Peyer's patch (tissue), 4 donors: ENCODE measurements at regions not wholly inside any gene's neighbourhood (a gene's known extent, or its start where the extent isn't known, plus 50 kb on each side); places are given as distances from the start of the nearest gene placed in this dataset.

Source experiments
- CTCF ChIP-seq, 6 experiments: fragments of 450-650 bp in 4 of 6; fragments of 200-600 bp in 2 of 6; sonication (generic) in 1 of 6; IDR thresholded peaks; one replicate each; pipeline ENCODE4 v1.5.1; 2017 to 2019; ENCODE audit warnings: antibody characterized with exemption in 6 of 6, mild to moderate bottlenecking in 3 of 6, moderate library complexity in 1 of 6
- POLR2A ChIP-seq, 2 donors: fragments of 450-650 bp; IDR thresholded peaks; one replicate each; pipeline ENCODE4 v1.5.1; 2017; ENCODE audit warnings: antibody characterized with exemption in 2 of 2, mild to moderate bottlenecking in 2 of 2, moderate library complexity in 2 of 2

- TF ChIP-seq POLR2A (IDR thresholded peaks at IDR 0.05), result no peak
- no peak for TF ChIP-seq CTCF (IDR thresholded peaks at IDR 0.05)
Observed at GRCh38 chr2:191754103-191754502, 76.2 kb downstream of the NABP1 start.
